ENCODE measurements at regions not wholly inside any gene's neighbourhood (a gene's known extent, or its start where the extent isn't known, plus 50 kb on each side); places are given as distances from the start of the nearest gene placed in this dataset.

DNA sequence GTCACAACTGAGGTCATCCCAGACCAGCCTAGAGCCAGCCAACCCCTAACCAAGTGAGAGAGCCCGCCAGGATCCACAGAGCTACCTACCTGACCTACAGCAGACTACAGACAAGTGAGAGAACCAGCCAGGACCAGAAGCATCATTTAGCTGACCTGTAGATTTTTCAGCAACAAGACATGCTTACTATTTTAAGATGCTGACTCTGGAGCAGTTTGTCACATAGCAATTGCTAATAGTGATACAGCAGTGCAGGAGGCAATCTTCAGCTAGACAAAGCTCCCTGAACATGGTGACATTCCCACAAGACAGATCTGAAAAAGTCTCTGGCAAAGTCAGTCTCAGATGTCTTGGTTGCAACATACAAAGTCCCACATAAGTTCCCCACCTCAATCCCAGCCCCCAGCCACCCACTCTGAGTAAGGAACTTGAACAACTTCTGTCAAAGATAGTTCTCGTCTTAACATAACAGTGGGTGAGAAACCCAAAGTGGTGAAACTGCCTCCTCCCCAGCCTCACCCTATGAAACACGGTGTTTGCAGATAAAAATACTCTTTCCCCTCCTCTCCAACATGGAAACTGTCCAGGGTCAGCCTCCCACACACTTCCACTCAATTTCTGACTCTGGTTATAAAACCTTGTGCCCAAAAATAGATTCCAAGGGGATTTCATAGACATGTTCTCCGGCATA lies 120.3 kb upstream of the SLC6A11 start:
- no peak for DNase-seq (ENCODE audit: extremely low read depth, low read depth, low spot score)

DNA sequence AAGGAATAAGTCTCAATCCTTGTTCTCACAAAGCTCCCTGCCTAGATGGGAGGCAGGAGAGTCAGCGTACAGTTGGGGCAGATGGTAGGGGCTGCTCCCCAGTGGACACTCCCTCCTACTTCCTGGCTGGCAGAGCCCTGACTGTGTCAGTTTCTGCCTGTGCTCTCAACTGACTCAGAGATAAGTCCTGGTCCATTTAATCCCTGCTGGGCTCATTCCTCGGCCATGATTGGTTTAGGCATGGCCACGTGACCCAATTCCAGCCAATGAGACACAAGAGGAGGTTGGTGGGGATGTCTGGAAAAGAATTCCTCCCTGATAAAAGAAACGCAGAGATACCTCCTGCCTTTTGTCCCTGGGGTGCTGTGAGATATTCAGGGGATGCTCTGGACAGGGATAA lies 118.1 kb upstream of the SLC6A11 start:
- no peak for DNase-seq (ENCODE audit: extremely low read depth, low read depth, low spot score)

DNA sequence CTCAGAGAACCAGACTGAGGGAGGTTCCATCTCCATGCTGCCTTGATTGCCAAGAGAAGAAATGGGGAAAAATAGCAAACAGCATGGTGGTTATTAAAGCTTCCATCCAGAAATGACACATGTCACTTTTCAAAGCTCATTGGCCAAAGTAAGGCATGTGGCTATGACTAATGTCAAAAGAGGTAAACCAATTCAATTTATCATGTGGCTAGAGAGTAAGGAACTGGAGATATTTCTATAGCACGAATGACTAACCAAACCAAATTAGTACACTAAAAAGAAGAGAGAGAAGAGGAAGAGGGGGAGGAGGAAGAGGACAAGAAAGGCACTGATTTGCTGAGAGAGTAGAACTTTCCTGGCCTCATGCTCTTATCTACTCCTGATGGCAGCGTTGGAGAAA lies 115.2 kb upstream of the SLC6A11 start:
- DNase-seq (ENCODE audit: extremely low read depth, low read depth, low spot score): no peak

DNA sequence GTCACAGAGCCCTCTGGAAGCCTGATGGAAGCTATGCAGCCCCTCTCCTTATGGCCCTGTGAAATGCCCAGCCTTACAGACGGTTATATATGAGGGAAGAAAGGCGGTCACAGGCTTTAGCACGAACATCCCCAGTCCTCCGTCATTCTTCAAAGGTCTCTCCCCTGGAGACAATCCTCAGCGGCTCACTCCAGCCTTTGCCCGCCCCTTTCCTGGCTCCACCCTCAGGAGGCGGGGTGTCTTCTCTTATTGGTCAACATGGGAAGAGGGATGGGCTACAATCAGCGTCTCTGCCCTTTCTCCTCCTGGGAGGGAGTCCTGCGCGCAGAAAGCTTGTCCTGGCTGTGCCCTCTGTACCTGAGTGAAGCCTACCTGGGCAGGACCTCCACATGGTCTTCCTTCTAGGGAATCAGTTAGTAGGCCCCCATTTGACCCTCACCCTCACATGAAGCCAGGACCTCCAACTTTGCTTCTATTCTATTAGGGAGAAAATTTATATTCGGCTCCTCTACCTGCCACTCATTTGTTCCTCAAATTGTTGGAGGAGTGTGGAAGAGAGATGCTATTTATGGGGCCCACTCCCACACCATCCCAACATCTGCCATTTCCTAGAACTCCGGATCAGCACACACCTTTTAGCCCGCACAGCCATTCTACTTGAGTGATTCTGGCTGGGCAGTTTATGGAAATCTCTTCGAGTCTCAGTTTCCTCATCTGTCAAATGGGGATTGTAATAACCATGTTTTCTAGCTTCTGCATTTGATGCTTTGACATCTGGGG lies 112.9 kb upstream of the SLC6A11 start:
- no peak for DNase-seq (ENCODE audit: extremely low read depth, low read depth, low spot score)

DNA sequence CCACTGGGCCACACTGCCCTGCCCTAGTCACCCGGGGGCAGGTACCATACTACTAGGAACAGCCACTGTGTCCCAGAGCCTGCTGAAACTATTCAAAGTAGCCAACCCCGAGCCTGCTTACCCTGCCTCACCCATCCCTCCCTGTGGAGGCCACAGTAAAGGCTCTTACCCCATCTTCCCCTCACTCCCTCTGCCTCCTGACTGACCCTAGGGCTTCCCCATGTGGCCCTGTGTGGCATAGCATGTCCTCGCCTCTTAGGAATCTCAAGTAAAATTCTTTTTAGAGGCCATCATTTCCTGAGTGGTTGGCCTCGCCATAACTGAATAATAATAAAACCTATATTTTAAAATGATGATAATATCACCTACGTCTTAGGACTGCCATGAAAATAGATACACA lies 112.2 kb upstream of the SLC6A11 start:
- no peak for DNase-seq (ENCODE audit: extremely low read depth, low read depth, low spot score)

DNA sequence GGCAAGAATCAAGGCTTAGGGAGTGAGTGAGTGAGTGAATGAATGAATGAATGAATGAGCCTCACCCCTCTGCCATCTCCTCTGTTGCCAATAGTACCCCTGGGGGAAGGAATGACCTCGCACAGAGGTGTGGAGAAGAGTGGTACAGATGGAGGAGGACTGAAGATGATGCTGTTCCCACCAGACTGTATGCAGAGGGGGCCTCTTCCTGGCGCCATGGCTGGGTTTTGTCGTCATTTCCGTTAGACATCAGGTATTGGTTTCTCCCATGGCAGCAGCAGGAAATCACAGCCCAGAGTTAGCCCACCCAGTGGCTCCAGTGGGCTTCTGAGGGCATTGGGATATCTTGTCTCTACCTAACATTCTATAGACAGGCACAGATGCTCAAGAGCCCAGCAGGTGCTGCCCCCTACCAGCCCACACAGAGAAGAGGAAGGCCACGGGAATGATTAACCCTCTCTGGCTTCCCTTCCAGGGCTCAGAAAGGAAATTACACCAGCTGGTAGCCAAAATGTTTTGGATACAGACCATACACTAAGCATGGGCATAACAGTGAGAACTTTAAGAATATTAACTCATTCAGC lies 109.8 kb upstream of the SLC6A11 start:
- no peak for DNase-seq (ENCODE audit: extremely low read depth, low read depth, low spot score)

DNA sequence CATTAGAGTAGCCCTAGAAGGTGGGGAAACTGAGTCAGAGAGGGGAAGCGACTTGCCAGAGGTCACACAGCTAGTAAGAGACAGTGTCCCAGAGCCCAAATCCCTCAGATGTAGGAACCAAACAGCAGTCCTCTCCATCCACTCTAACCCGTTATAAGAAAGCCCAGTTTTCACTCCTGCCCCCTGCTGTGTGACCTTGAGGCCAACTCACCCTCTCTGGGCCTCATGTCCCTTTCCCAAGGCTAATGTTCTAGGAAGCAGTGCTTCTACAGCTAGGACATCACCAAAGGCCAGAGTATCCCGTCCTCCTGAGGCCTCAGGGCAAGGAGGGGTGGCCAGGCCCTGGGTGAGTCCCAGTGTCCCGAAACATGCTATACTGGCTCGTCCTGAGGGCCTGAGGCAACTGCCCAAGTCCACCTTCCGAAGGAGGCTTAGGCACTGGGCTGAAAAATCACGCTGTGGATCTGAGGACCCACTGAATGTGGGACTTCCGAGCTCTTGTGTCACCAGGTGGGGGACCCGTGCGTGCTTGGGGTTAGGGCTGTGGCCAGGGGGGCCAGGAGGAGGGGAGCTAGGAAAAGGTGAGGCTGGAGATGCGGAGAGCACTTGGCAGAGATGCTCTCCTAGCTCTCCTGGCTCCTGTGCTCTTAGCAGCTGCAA lies 109.2 kb upstream of the SLC6A11 start:
- no peak for DNase-seq (ENCODE audit: extremely low read depth, low read depth, low spot score)

DNA sequence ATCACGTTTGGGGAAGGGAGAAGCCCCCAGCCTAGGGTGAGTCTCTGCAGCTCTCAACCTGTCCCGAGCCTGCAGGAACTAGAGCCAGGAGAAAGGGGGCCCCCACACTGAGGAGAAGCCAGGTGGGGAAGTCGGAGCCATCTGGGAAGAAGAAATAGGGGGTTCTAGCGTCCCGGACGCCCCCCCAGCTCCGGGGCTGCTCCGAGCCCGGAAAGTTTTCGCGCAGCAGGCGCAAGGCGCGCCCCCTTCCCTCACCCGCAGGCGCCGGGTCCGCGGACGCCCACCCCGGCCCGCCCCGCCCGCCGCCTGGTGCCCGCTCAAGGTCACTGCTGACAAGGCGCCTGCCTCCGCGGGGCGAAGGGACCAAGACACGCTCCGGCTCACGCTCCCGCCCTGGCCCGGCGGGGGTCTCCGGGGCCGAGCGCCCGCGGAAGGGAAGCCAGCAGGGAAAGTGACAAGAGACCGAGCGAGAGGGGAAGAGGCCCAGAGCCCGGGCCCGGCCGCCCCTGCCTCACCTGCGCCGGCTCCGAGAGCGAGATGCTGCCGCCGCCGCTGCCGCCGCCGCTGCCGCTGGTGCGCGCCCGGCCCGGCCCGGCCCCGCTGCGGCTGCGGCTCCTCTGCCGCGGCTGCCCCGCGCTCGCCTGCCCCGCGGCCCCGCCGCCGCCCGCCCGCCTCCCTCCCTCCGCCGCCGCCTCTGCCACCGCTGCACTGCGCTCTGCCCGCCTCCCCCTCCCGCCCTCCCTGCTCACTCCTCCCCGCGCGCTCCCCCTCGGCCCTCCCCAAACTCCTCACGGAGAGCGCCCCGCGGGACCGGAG lies 108.4 kb upstream of the SLC6A11 start:
- DNase-seq (ENCODE audit: extremely low read depth, low read depth, low spot score): no peak

DNA sequence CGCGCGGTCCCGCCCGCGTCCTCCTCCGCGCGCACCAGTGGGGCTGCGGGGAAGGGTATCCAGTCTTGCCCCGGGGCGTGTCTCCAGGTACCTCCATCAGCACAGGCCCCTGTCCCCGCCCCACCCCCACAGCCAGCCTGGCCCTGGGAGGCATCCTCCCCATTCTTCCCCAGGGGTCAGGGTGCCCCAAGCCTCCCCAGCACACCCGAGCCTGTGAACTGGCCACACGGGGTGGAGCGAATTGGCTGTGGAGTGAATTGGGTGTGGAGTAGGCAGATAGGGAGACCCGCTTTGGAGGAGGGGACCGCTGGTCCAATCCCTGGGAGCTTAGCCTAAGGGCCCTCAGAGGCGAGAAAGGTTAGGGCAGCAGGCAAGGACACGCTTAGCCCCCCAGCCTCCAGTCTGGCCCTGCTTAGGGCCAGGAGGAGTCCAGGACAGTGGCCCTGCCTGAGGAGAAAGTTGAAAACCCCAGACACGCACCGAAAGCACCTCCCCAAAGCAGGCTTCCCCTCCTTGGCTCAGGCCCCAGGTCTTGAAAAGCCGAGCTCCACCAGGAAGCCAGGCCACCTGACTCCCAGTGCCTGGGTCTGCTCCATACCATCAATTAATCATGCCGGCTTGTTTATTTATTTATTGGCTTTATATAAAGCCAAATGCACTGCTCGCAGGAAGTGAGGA lies 107.7 kb upstream of the SLC6A11 start:
- DNase-seq (ENCODE audit: extremely low read depth, low read depth, low spot score): no peak

DNA sequence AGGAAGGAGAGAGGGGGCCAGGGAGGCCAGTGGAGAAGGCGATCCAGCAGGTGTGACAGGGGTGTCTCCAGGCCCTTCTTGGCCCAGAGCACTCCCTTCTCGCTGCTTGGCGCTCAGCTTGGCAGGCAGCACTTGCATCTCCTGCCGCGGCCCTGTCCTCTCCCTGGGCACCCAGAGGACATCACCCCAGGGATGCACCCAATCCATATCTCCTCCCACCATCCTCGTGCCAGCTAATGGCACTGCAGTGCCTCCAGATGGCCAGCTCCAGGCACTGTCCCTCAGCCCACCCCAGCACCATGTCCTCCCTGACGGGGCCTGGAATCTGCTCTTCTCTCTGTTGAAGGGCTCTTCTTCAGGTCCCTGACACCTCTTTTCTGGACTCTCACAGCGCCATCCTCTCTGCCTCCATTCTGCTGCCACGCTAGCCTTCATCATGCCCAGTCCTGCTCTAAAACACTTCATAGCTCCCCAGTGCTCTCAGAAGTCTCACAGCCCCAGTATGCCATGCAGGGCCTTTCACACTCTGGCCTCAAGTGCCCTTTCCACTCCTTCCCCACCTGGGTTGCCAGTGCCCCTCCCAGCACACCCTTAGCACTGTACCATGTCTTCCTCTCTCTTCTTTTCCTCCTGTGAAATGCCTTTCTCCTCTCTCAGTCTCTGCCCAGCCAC lies 106.8 kb upstream of the SLC6A11 start:
- no peak for DNase-seq (ENCODE audit: extremely low read depth, low read depth, low spot score)

DNA sequence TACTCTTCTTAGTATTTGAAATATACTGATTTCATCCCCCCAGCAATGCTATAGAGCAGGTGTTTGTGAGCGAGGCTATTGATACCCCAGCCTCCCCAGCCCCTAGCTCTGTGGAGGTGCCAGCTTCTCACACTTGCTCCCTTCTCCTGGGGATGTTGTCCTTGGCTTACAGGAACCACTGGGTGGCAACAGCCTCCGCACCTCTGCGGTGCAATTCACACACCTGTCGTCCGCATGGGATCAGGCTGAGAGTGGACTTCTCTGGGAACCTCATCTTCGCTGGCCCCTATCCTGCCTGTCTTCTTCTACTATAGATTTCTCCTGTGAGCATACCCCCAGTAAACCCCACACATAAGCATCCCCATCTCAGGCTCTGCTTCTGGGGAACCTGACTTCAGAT lies 103.9 kb upstream of the SLC6A11 start:
- DNase-seq (ENCODE audit: extremely low read depth, low read depth, low spot score): no peak

DNA sequence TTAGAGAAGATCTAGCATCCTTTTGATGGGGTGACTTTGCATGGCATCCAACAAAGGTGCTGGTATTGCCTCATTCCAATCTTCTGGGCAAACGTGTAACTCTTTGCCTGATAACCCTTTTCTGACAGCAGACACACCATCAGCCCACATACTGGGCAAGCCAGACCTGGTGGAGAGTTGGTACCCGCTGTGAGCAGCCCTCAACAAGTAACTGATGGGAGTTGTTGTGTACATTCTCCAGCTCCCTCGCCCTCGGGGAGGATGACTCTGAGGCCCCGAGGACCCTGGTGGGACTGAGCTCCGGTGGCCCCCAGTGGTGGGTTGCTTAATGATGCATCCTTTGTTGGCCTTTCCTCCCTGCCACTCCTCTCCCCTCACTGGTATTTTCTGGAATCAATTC lies 102.4 kb upstream of the SLC6A11 start:
- DNase-seq (ENCODE audit: extremely low read depth, low read depth, low spot score): no peak

DNA sequence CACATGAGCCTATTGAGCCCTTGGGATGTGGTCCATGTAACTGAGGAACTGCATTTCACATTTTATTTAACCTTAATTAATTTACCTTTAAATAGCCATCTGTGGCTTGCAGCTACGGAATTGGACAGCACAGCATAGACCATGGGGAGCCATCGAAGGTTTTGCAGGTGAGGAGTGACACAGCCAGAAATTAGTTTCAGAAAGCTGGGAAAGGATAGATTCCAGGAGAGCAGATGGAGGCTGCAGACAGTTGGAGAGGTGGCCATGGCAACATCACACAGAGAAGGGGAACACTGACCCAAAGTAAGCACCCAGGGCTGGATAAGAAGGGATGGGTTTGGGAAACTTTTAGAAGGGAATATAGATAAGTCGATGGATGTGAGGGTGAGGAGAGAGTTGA lies 100.1 kb upstream of the SLC6A11 start:
- no peak for DNase-seq (ENCODE audit: extremely low read depth, low read depth, low spot score)

DNA sequence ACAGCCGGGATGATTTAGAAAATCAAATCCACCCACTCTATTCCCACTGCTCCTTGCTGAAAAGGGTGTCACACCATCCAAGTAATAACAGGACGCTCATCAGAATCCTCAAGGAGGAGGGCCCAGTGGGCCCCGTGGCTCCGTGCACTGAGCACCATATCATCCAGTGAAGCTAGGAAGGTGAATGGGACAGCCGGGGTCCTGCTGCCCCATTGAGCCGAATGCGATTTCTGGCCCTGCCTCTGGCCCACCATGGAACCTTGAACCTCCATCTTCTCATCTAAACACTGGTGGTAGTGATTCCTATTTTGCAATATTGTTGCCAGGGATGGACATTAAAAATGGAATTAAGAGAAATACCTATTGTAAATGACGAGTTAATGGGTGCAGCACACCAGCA lies 99.1 kb upstream of the SLC6A11 start:
- DNase-seq (ENCODE audit: extremely low read depth, low read depth, low spot score): no peak

DNA sequence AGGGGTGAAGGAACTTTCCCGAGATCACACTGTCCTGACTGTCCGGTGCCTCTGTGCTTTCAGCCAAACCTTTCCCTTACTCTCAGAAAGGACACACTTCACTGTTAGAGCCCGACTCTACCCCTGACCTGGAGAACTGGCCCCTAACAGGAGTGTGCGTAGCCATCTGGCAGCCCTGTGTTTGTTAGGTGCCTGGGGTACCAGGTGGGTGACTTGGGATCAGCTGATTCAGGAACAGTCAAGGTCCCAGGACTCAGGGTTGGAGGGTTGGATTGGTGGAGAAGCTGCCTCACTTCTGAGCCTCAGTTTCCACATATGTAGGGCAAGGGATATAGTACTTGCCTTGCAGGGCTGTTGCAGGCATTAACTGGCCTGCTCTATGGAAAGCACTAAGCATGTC lies 98.3 kb upstream of the SLC6A11 start:
- DNase-seq (ENCODE audit: extremely low read depth, low read depth, low spot score): no peak

DNA sequence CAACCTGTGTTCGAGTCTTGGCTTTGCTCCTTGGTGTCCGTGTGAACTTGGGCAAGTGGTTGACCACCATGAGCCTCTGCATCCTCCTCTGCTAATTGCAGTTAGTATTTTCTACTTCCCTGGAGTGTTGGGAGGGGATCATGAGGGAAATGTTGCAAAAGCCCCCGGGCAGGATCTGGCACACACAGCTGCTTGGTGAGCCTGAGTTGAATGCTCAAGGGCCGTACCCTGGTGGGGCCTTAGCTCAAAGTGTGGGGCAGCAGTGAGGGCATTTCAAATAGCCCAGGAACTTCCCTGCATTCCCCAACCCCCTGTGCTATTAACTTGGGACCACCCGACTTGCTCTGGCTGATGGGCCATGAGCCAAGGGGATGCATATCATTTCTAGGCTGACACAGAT lies 94.9 kb upstream of the SLC6A11 start:
- no peak for DNase-seq (ENCODE audit: extremely low read depth, low read depth, low spot score)

DNA sequence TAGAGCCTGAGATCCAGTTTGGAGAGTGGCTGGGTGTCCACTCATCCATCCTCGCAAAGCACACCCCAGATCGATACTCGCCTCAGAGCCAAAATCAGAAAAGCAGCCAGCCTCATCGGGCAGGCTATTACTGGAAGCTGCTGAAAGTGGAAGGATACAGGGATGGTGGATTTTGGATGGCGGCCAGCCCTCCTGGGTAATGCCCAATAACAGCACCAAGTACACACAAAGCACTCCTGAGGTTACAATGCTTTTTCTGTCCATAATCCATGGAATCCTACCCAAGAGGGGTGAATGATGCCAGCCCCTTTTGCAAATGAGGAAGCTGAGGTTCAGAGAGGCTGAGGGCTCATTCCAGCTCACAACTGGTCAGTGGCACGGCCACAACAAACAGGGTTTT lies 93.1 kb upstream of the SLC6A11 start:
- DNase-seq (ENCODE audit: extremely low read depth, low read depth, low spot score): no peak

DNA sequence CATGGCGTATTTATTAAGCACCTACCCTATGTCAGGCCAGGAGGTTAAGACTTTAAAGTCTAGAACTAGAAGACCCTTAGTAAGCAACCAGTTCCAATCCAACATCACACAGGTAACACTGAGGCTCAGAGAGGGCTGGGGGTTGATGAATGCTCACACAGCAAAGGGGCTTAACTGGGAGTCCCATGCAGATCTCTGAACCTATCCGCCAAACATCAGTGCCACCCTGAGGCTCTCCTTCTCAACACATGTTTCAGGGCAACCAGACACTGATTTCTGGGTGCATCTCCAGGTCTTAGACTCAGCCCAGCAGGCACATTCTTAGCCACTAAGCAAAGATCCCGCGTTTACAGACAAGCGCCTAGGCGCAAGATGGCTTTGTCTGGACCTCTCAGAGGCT lies 92.0 kb upstream of the SLC6A11 start:
- no peak for DNase-seq (ENCODE audit: extremely low read depth, low read depth, low spot score)

DNA sequence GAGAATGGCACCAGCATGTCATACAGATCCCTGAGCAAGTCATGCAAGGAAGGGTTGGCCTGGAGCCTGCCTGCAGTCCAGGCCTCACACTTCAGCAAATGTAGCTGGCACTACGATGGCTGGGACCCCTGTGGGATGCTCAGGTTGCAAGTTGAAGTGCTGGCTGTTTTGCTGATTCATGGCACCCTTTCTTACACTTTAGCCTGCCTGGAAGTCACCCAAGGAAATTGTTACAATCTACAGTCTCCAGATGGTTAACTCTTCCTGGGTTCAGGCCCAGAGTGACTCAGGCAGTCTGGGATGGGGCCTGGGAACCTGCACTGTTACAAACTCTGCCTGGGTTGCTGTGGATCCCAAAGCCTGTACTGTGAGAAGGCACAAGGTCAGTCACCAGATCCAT lies 91.0 kb upstream of the SLC6A11 start:
- DNase-seq (ENCODE audit: extremely low read depth, low read depth, low spot score): no peak

DNA sequence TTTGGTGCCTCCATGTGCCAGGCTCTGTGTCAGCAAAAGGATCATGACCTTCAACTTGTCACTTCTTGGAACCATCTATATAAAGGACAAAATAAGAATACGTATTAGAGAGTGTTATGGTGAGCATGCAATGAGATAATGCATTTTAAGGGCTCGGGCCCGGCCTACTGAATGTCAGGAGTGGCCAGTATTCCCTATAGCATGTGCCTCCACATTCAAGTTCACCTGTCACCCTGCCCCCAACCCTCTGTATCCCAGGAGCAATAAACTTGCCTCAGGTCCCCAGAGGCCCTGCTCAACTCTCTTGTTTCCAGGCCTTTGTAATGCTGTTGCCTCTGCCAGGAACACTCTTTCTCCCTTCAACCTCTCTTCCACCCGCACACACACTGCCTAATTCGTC lies 90.2 kb upstream of the SLC6A11 start:
- no peak for DNase-seq (ENCODE audit: extremely low read depth, low read depth, low spot score)

All from glomerular endothelial cell (primary cell).